ENCODE measurements at regions not wholly inside any gene's neighbourhood (a gene's known extent, or its start where the extent isn't known, plus 50 kb on each side); places are given as distances from the start of the nearest gene placed in this dataset.

GRCh38 chr17:5797447-5798050 lies 213.2 kb upstream of the NLRP1 start:
- Mint-ChIP-seq H3K9me3 (peaks cover 12% of the 10 kb centered on the region), H3K36me3 (peaks cover 13% of the 10 kb centered on the region), H3K27me3 (ENCODE audit: low read depth) (peaks cover 9% of the 10 kb centered on the region; the same call in 1 of the 2 replicates), H3K4me1 (peaks cover 56% of the 10 kb centered on the region), H3K4me3 (no peak overlapping the region), H3K27ac (no peak overlapping the region)
- CTCF ChIA-PET = interaction anchor here (0.6 to 1.9 kb wide), 7 partner anchors 10 to 615 kb away, joined by 3 to 7 read pairs (median 3); no protein-coding TSS in a partner anchor
- ATAC-seq (no peak), DNase-seq (ENCODE audit: low spot score) (no peak)
- TF ChIP-seq CTCF (IDR thresholded peaks at IDR 0.05) = no peak
- TF ChIP-seq FOXJ3 (CRISPR knock-in tag; IDR thresholded peaks at IDR 0.05; ENCODE audit: borderline replicate concordance) = no peak
- no peak for TF ChIP-seq ARID4B (CRISPR knock-in tag; IDR thresholded peaks at IDR 0.05; ENCODE audit: borderline replicate concordance)
- no peak for TF ChIP-seq KAT7 (CRISPR knock-in tag; IDR thresholded peaks at IDR 0.05; ENCODE audit: borderline replicate concordance)
- TF ChIP-seq JUN (CRISPR knock-in tag; IDR thresholded peaks at IDR 0.05) = no peak
- no peak for TF ChIP-seq ZNF396 (CRISPR knock-in tag; IDR thresholded peaks at IDR 0.05; ENCODE audit: borderline replicate concordance)
- TF ChIP-seq ZNF425 (CRISPR knock-in tag; conservative IDR thresholded peaks at IDR 0.05) = no peak
- POLR2A ChIA-PET = interaction anchor here (0.6 kb wide), 2 partner anchors 483 to 496 kb away, joined by 3 to 9 read pairs; no protein-coding TSS in a partner anchor

GRCh38 chr17:5798094-5798493 lies 213.8 kb upstream of the NLRP1 start:
- Mint-ChIP-seq H3K4me1 (peaks cover 56% of the 10 kb centered on the region), H3K36me3 (peaks cover 7% of the 10 kb centered on the region), H3K27ac (no peak overlapping the region), H3K9me3 (peaks cover 11% of the 10 kb centered on the region), H3K27me3 (ENCODE audit: low read depth) (peaks cover 9% of the 10 kb centered on the region; the same call in 1 of the 2 replicates), H3K4me3 (no peak overlapping the region)
- CTCF ChIA-PET = interaction anchor here (0.6 to 1.9 kb wide), 8 partner anchors 9 to 615 kb away, joined by 3 to 7 read pairs (median 3); no protein-coding TSS in a partner anchor
- DNase-seq (ENCODE audit: low spot score) = no peak
- peak; percentile 34; the same call in 1 of the 2 replicates for ATAC-seq
- POLR2A ChIA-PET = no interaction called here
- TF ChIP-seq MAX (CRISPR knock-in tag; IDR thresholded peaks at IDR 0.05) (no peak), SMAD4 (CRISPR knock-in tag; IDR thresholded peaks at IDR 0.05) (no peak), JAZF1 (CRISPR knock-in tag; IDR thresholded peaks at IDR 0.05) (no peak), ZNF281 (CRISPR knock-in tag; IDR thresholded peaks at IDR 0.05) (no peak), ATF3 (CRISPR knock-in tag; conservative IDR thresholded peaks at IDR 0.05) (no peak), PREB (CRISPR knock-in tag; IDR thresholded peaks at IDR 0.05; ENCODE audit: borderline replicate concordance) (no peak), STAT6 (CRISPR knock-in tag; conservative IDR thresholded peaks at IDR 0.05; ENCODE audit: low read depth) (no peak)
